K562 (cell line): ENCODE measurements at regions not wholly inside any gene's neighbourhood (a gene's known extent, or its start where the extent isn't known, plus 50 kb on each side); places are given as distances from the start of the nearest gene placed in this dataset.

Source experiments
- EZH2 ChIP-seq: IDR thresholded peaks from 2 replicates; pipeline ENCODE4 v1.6.1; 2012; ENCODE audit warnings: low read depth, mild to moderate bottlenecking, inconsistent platforms, low read length, borderline replicate concordance
- LARP7 ChIP-seq: fragments of 450-650 bp; IDR thresholded peaks from 2 replicates; pipeline ENCODE4 v1.6.1; 2016
- PHF8 ChIP-seq: fragments of 200-600 bp; sonication (generic); IDR thresholded peaks from 2 replicates; pipeline ENCODE4 v1.6.1; 2012; ENCODE audit warnings: mixed run types, mild to moderate bottlenecking, inconsistent platforms, low read length, moderate library complexity, borderline replicate concordance
- SP1 ChIP-seq: sonication (generic); formaldehyde crosslinking; IDR thresholded peaks from 2 replicates; pipeline ENCODE4 v1.8.1; 2022; ENCODE audit warnings: mild to moderate bottlenecking, missing genetic modification reagents
- SRF ChIP-seq, 2 experiments: fragments of 250-450, 450-650 bp in 1 of 2; sonication (Bioruptor Pico) in 1 of 2; sonication (generic) in 1 of 2; formaldehyde crosslinking; IDR thresholded peaks; 2 replicates each; pipeline versions ENCODE4 v1.5.0 to v1.5.1; 2020 to 2022; ENCODE audit warnings: mild to moderate bottlenecking in 1 of 2, missing genetic modification reagents in 1 of 2
- TF ChIP-seq, protein P1 (sequence below): IDR thresholded peaks from 3 replicates; pipeline ENCODE4 v1.6.1; 2011; ENCODE audit warnings: borderline replicate concordance, mild to moderate bottlenecking, moderate library complexity; ENCODE audit not compliant: insufficient read length; ENCODE audit errors: extremely low read depth
- TF ChIP-seq, protein P2 (sequence below), 3 experiments: IDR thresholded peaks in 2 of 3; conservative IDR thresholded peaks in 1 of 3; 2 replicates each; pipeline ENCODE4 v1.5.1; 2011 to 2012; ENCODE audit warnings: low read length in 3 of 3, mild to moderate bottlenecking in 3 of 3, control low read depth in 2 of 3, improper control_type of control experiment in 1 of 3, inconsistent platforms in 1 of 3, low read depth in 1 of 3, mixed read lengths in 1 of 3, moderate library complexity in 1 of 3; ENCODE audit not compliant: insufficient read depth in 2 of 3

DNA sequence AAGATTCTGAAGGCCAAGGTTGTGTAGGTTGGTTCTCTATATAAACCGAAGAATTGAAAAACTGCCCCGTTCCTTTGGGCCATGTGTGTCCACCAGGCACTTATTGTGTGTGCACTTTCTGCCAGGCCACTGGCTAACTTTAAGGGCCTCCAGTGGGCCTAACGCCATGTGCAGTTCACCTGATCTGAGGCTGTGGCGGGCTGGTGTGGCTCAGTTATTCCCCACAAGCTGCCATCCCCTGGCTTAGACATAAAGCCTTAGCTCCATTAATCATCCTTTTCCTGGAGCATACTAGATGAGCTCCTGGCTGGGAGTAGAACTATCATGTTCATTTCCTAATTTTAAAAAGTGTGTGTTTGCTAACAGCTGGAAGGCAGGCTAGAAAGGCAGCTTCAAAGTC is 304.1 kb upstream of the TNP1 start:
- TF ChIP-seq, protein P1, sequence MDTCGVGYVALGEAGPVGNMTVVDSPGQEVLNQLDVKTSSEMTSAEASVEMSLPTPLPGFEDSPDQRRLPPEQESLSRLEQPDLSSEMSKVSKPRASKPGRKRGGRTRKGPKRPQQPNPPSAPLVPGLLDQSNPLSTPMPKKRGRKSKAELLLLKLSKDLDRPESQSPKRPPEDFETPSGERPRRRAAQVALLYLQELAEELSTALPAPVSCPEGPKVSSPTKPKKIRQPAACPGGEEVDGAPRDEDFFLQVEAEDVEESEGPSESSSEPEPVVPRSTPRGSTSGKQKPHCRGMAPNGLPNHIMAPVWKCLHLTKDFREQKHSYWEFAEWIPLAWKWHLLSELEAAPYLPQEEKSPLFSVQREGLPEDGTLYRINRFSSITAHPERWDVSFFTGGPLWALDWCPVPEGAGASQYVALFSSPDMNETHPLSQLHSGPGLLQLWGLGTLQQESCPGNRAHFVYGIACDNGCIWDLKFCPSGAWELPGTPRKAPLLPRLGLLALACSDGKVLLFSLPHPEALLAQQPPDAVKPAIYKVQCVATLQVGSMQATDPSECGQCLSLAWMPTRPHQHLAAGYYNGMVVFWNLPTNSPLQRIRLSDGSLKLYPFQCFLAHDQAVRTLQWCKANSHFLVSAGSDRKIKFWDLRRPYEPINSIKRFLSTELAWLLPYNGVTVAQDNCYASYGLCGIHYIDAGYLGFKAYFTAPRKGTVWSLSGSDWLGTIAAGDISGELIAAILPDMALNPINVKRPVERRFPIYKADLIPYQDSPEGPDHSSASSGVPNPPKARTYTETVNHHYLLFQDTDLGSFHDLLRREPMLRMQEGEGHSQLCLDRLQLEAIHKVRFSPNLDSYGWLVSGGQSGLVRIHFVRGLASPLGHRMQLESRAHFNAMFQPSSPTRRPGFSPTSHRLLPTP: no peak
- TF ChIP-seq SP1 (CRISPR knock-in tag) (no peak), SRF (CRISPR knock-in tag; IDR thresholded peaks at IDR 0.05) (no peak), EZH2 (no peak), PHF8 (no peak), LARP7 (no peak)
- TF ChIP-seq, protein P2, sequence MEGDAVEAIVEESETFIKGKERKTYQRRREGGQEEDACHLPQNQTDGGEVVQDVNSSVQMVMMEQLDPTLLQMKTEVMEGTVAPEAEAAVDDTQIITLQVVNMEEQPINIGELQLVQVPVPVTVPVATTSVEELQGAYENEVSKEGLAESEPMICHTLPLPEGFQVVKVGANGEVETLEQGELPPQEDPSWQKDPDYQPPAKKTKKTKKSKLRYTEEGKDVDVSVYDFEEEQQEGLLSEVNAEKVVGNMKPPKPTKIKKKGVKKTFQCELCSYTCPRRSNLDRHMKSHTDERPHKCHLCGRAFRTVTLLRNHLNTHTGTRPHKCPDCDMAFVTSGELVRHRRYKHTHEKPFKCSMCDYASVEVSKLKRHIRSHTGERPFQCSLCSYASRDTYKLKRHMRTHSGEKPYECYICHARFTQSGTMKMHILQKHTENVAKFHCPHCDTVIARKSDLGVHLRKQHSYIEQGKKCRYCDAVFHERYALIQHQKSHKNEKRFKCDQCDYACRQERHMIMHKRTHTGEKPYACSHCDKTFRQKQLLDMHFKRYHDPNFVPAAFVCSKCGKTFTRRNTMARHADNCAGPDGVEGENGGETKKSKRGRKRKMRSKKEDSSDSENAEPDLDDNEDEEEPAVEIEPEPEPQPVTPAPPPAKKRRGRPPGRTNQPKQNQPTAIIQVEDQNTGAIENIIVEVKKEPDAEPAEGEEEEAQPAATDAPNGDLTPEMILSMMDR (IDR thresholded peaks at IDR 0.05 in 2 of 3, conservative IDR thresholded peaks at IDR 0.05 in 1 of 3; ENCODE audit: insufficient read depth in 2 of 3, low read depth in 1 of 3, low read length in 3 of 3): no peak
